Spleen (tissue), 7 donors: ENCODE measurements at regions not wholly inside any gene's neighbourhood (a gene's known extent, or its start where the extent isn't known, plus 50 kb on each side); places are given as distances from the start of the nearest gene placed in this dataset.

ENCODE experiments used
- CTCF ChIP-seq, 11 experiments: fragments of 200-600 bp in 7 of 11; fragments of 450-650 bp in 4 of 11; sonication (generic) in 4 of 11; IDR thresholded peaks in 8 of 11; conservative IDR thresholded peaks in 3 of 11; 1 replicate in 7 of 11; 2 replicates in 4 of 11; pipeline versions ENCODE4 v1.4.0 to v1.8.0; 2016 to 2021; ENCODE audit warnings: antibody characterized with exemption in 11 of 11, inconsistent platforms in 4 of 11, mild to moderate bottlenecking in 1 of 11
- POLR2A ChIP-seq, 3 donors: fragments of 450-650 bp; IDR thresholded peaks; one replicate each; pipeline ENCODE4 v1.5.1; 2017; ENCODE audit warnings: antibody characterized with exemption in 3 of 3, mild to moderate bottlenecking in 1 of 3
- donor health status: DM: no; HTN: no; CAD: no; lungs with moderate emphysema.
- donor health status: DM: no; HTN: no; CAD: no.
- donor health status: DM: no; HTN: no; CAD: no.

- TF ChIP-seq POLR2A (IDR thresholded peaks at IDR 0.05) (no peak), CTCF (IDR thresholded peaks at IDR 0.05 in 8 of 11, conservative IDR thresholded peaks at IDR 0.05 in 3 of 11) (no peak)
Measured at GRCh38 chr5:73336366-73336765, 112.2 kb downstream of the FOXD1 start.
